IPS-20b (cell line): ENCODE measurements at regions not wholly inside any gene's neighbourhood (a gene's known extent, or its start where the extent isn't known, plus 50 kb on each side); places are given as distances from the start of the nearest gene placed in this dataset.

Experiments
- H3K27ac ChIP-seq: one replicate; pipeline ENCODE4 v1.5.1; 2013; ENCODE audit warnings: low read length
- H3K27me3 ChIP-seq: 2 replicates; pipeline ENCODE4 v1.6.1; 2013; ENCODE audit warnings: mild to moderate bottlenecking, low read length, inconsistent platforms; ENCODE audit not compliant: insufficient read depth
- H3K36me3 ChIP-seq: 2 replicates; pipeline ENCODE4 v1.6.1; 2013; ENCODE audit warnings: low read depth, mild to moderate bottlenecking, inconsistent platforms, low read length, moderate library complexity; ENCODE audit not compliant: insufficient read depth
- H3K4me1 ChIP-seq: 2 replicates; pipeline ENCODE4 v1.6.1; 2013; ENCODE audit warnings: mild to moderate bottlenecking, control low read depth, inconsistent platforms, low read length, moderate library complexity; ENCODE audit not compliant: insufficient read depth
- H3K4me3 ChIP-seq: 2 replicates; pipeline ENCODE4 v1.5.1; 2013; ENCODE audit warnings: mild to moderate bottlenecking, low read length, inconsistent platforms
- H3K9ac ChIP-seq: 2 replicates; pipeline ENCODE4 v1.6.1; 2013; ENCODE audit warnings: low read depth, mild to moderate bottlenecking, inconsistent platforms, low read length, moderate library complexity
- H3K9me3 ChIP-seq: 2 replicates; pipeline ENCODE4 v1.6.1; 2013; ENCODE audit warnings: mild to moderate bottlenecking, low read depth, low read length, inconsistent platforms; ENCODE audit not compliant: insufficient read depth

GRCh38 chr13:37927561-37927960 lies 58.0 kb upstream of the TRPC4 start:
- Histone ChIP-seq H3K36me3 (peaks cover 32% of the 10 kb centered on the region; the same call in 1 of the 2 replicates), H3K4me3 (no peak overlapping the region), H3K9me3 (no peaks in the 10 kb centered on the region), H3K4me1 (peaks cover 7% of the 10 kb centered on the region; the same call in 1 of the 2 replicates), H3K27me3 (no peaks in the 10 kb centered on the region), H3K27ac (no peak overlapping the region), H3K9ac (no peak overlapping the region)

- Histone ChIP-seq H3K9ac (no peak overlapping the region), H3K9me3 (no peaks in the 10 kb centered on the region), H3K27me3 (no peaks in the 10 kb centered on the region), H3K4me3 (no peak overlapping the region), H3K36me3 (peaks cover 35% of the 10 kb centered on the region; the same call in 1 of the 2 replicates), H3K27ac (no peak overlapping the region), H3K4me1 (peaks cover 3% of the 10 kb centered on the region; the same call in 1 of the 2 replicates)
Observed at GRCh38 chr13:37925878-37926473, 56.4 kb upstream of the TRPC4 start.

- no peak overlapping the region for H3K4me3 ChIP-seq
- H3K4me1 ChIP-seq = peaks cover 22% of the 10 kb centered on the region
- H3K9me3 ChIP-seq = no peaks in the 10 kb centered on the region
- H3K36me3 ChIP-seq = peaks cover 49% of the 10 kb centered on the region; the same call in 1 of the 2 replicates
- no peak overlapping the region for H3K27ac ChIP-seq
- H3K27me3 ChIP-seq = no peaks in the 10 kb centered on the region
- no peak overlapping the region for H3K9ac ChIP-seq
Observed at GRCh38 chr13:37923236-37923635, 53.7 kb upstream of the TRPC4 start.

GRCh38 chr13:37919329-37919880 lies 49.8 kb upstream of the TRPC4 start:
- no peaks in the 10 kb centered on the region for H3K9me3 ChIP-seq
- no peaks in the 10 kb centered on the region for H3K27me3 ChIP-seq
- peaks cover 49% of the 10 kb centered on the region for H3K4me1 ChIP-seq
- H3K4me3 ChIP-seq = peak overlapping the region; percentile 81; the same call in 1 of the 2 replicates
- H3K9ac ChIP-seq = peak overlapping the region; percentile 87; the same call in 1 of the 2 replicates
- H3K27ac ChIP-seq = peak overlapping the region; percentile 31
- peaks cover 47% of the 10 kb centered on the region; the same call in 1 of the 2 replicates for H3K36me3 ChIP-seq
